ENCODE measurements at regions not wholly inside any gene's neighbourhood (a gene's known extent, or its start where the extent isn't known, plus 50 kb on each side); places are given as distances from the start of the nearest gene placed in this dataset.
A peak's percentile ranks its signal among the peaks of the same experiment; 100 is the strongest.

- DNase-seq: no peak
These were observed 133.6 kb downstream of the SP3 start for GRCh38 chr2:173831312-173832229.

DNA sequence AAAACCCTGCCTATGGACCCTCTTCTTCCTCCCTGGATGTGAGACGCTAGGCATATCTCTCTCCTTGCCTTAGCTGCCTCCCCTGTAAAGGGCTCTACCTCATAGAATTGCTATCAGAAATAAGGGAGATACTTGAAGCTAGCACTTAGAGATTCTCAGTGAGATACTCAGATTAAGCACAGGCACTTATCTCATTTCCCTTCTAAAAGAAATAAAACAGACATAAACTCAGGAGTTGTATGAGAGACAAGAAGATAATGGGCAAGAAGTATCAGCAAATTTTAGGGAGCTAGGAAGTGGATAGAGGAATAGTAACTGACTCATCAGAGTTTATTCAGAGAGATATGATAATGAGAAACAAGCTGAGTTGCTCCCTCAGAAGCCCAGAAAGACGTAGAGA lies 131.0 kb downstream of the SP3 start:
- DNase-seq: no peak

DNA sequence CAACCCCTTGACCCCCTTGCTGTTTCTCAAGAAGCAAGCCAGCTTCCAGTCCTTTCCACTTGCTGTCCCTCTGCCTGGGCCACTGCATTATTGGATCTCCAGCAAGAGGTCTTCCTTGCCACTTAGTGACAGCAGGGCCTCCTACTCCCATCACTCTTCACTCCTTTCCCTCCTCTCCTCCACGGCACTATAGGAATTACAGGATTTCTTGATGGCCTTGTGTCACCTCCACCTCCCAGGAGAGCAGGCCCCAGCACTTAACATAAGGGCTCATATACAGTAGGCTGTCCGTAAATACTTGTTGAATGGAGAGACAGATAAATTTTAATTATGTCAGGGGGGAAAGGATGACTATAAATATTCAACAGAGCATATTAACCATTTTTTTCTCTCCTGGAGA lies 129.4 kb downstream of the SP3 start:
- DNase-seq: no peak

DNA sequence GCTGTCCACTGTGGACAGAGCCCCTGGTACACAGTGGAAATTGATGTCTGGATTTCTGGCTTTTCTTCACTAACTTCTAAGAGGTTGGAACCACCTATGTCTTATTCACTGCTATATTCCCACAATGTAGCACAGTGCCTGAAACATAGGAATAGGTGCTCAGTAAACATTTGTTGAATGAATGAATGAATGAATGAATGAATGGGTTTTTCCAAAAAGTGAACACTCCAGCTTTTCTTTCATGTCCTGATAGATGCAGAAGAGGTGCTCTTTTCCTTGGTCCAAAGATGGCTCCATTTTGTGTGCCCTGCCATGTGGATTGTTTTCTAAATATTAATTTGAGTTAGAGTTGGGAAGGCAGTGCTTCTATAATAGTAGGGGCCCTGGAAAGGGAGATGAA lies 124.1 kb downstream of the SP3 start:
- no peak for DNase-seq

GRCh38 chr2:173843526-173843925 lies 121.6 kb downstream of the SP3 start:
- peak; percentile 96 for DNase-seq

- DNase-seq: no peak
These were observed 114.0 kb downstream of the SP3 start for GRCh38 chr2:173851141-173851641.

GRCh38 chr2:173854141-173854540 lies 111.0 kb downstream of the SP3 start:
- DNase-seq: no peak

DNA sequence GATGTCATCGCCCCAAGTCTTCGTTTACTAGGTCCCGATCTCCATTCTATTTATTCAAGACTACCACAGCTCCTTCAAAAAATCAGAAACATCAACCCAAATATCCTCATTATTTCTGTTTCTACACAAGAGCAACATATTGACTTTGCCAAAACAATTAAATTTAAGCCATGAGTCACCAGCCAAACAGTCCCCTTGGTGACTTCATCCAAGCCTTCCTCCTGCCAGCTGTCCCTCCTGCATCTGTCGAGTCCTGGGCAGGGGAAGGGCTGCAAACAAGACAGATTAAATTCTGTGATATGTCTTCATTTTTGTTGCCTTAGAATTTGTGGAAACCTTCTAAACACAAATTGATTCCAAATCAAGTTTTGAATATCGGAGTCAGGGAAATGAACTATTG lies 110.3 kb downstream of the SP3 start:
- DNase-seq: no peak

GRCh38 chr2:173855661-173856060 lies 109.5 kb downstream of the SP3 start:
- DNase-seq: no peak

All from NCI-H2227 treated with DMSO at 0.1 percent for 48 hours (cell line).